Gastroesophageal sphincter (tissue), 4 donors: ENCODE measurements at regions not wholly inside any gene's neighbourhood (a gene's known extent, or its start where the extent isn't known, plus 50 kb on each side); places are given as distances from the start of the nearest gene placed in this dataset.

Experiments used
- ATAC-seq: fragments of 150-250 bp; one replicate; pipeline ENCODE4 v1.9.1; 2016; ENCODE audit warnings: mild to moderate bottlenecking, moderate library complexity
- H3K27ac ChIP-seq, 4 donors: fragments of 200-600 bp; sonication (generic) in 3 of 4; 1 replicate in 3 of 4; 2 replicates in 1 of 4; pipeline ENCODE4 v1.5.1; 2016 to 2019
- H3K27me3 ChIP-seq: fragments of 200-600 bp; sonication (generic); one replicate; pipeline ENCODE4 v1.5.1; 2019
- H3K36me3 ChIP-seq, 2 donors: fragments of 200-600 bp; sonication (generic); one replicate each; pipeline ENCODE4 v1.5.1; 2019; ENCODE audit warnings: control low read depth in 1 of 2
- H3K4me1 ChIP-seq, 3 donors: fragments of 200-600 bp; sonication (generic); 1 replicate in 2 of 3; 2 replicates in 1 of 3; pipeline ENCODE4 v1.5.1; 2016 to 2019; ENCODE audit warnings: control low read depth in 2 of 3
- H3K4me3 ChIP-seq, 2 donors: fragments of 200-600 bp; sonication (generic); one replicate each; pipeline ENCODE4 v1.5.1; 2019; ENCODE audit warnings: mild to moderate bottlenecking in 1 of 2, moderate library complexity in 1 of 2
- H3K9me3 ChIP-seq, 3 donors: fragments of 200-600 bp; sonication (generic); one replicate each; pipeline ENCODE4 v1.5.1; 2017 to 2019; ENCODE audit warnings: control low read depth in 2 of 3
- CTCF ChIP-seq, 4 experiments: fragments of 200-600 bp in 2 of 4; fragments of 450-650 bp in 2 of 4; sonication (generic) in 1 of 4; IDR thresholded peaks; one replicate each; pipeline ENCODE4 v1.5.1; 2017 to 2019; ENCODE audit warnings: antibody characterized with exemption in 4 of 4, mild to moderate bottlenecking in 2 of 4, moderate library complexity in 2 of 4
- EP300 ChIP-seq: sonication (generic); formaldehyde crosslinking; IDR thresholded peaks from one replicate; pipeline ENCODE4 v1.6.1; 2017; ENCODE audit warnings: antibody characterized with exemption, mild to moderate bottlenecking
- POLR2A ChIP-seq, 2 donors: fragments of 450-650 bp; IDR thresholded peaks; one replicate each; pipeline ENCODE4 v1.6.1; 2017; ENCODE audit warnings: antibody characterized with exemption in 2 of 2, mild to moderate bottlenecking in 2 of 2, moderate library complexity in 1 of 2
- POLR2AphosphoS5 ChIP-seq: sonication (generic); formaldehyde crosslinking; IDR thresholded peaks from one replicate; pipeline ENCODE4 v1.6.1; 2017; ENCODE audit warnings: antibody characterized with exemption
- whole genome bisulfite sequencing, 2 donors: methylation state at CpG; one replicate each; pipeline ENCODE4 v1.1.5; 2018; ENCODE audit warnings: low coverage in 1 of 2; 5-methylcytosine and 5-hydroxymethylcytosine counted together

- Histone ChIP-seq H3K27ac (no peak overlapping the region), H3K4me1 (peaks cover 0 to 24% (median 15%) of the 10 kb centered on the region in 3 donors), H3K36me3 (no peaks in the 10 kb centered on the region), H3K9me3 (no peaks in the 10 kb centered on the region), H3K4me3 (no peak overlapping the region), H3K27me3 (no peaks in the 10 kb centered on the region)
- WGBS, 2 donors: 81 to 86% methylated on average over 1 to 5 of the region's 12 CpGs
- ATAC-seq: no peak
- TF ChIP-seq POLR2A (IDR thresholded peaks at IDR 0.05) (no peak), CTCF (IDR thresholded peaks at IDR 0.05) (no peak), EP300 (no peak), POLR2AphosphoS5 (no peak)
These were observed 160.4 kb downstream of the UACA start for GRCh38 chr15:70602834-70603560.

GRCh38 chr15:70602281-70602680 is 161.1 kb downstream of the UACA start:
- Histone ChIP-seq H3K27me3 (no peaks in the 10 kb centered on the region), H3K9me3 (no peaks in the 10 kb centered on the region), H3K4me3 (no peak overlapping the region), H3K27ac (no peak overlapping the region), H3K36me3 (no peaks in the 10 kb centered on the region), H3K4me1 (peaks cover 0 to 24% (median 15%) of the 10 kb centered on the region in 3 donors)
- 100% methylated on average over 3 of the region's 4 CpGs for WGBS, 2 donors
- ATAC-seq: no peak
- TF ChIP-seq POLR2A (IDR thresholded peaks at IDR 0.05): no peak

GRCh38 chr15:70597945-70598344 is 165.4 kb downstream of the UACA start:
- no peaks in the 10 kb centered on the region for H3K4me1 ChIP-seq
- H3K27me3 ChIP-seq: no peaks in the 10 kb centered on the region
- no peak for TF ChIP-seq POLR2AphosphoS5
- no peak for TF ChIP-seq POLR2A (IDR thresholded peaks at IDR 0.05)
- no peak for TF ChIP-seq EP300
- TF ChIP-seq CTCF (IDR thresholded peaks at IDR 0.05): no peak
- 100% methylated on average over 2 to 3 of the region's 3 CpGs for WGBS, 2 donors
- ATAC-seq: no peak
- H3K4me3 ChIP-seq: no peak overlapping the region
- no peak overlapping the region for H3K27ac ChIP-seq
- no peaks in the 10 kb centered on the region for H3K36me3 ChIP-seq
- H3K9me3 ChIP-seq: peaks cover 0 to 10% (median 0%) of the 10 kb centered on the region in 3 donors

GRCh38 chr15:70597056-70597603 is 166.2 kb downstream of the UACA start:
- WGBS, 2 donors: 63 to 73% methylated on average over 2 to 3 of the region's 5 CpGs
- Histone ChIP-seq H3K4me3 (no peak overlapping the region), H3K27me3 (no peaks in the 10 kb centered on the region), H3K36me3 (no peaks in the 10 kb centered on the region), H3K4me1 (no peaks in the 10 kb centered on the region), H3K27ac (no peak overlapping the region), H3K9me3 (peaks cover 0 to 10% (median 0%) of the 10 kb centered on the region in 3 donors)
- no peak for ATAC-seq
- TF ChIP-seq POLR2AphosphoS5 (no peak), POLR2A (IDR thresholded peaks at IDR 0.05) (no peak), EP300 (no peak), CTCF (IDR thresholded peaks at IDR 0.05) (no peak)

- TF ChIP-seq CTCF (IDR thresholded peaks at IDR 0.05) (no peak), POLR2AphosphoS5 (no peak), POLR2A (IDR thresholded peaks at IDR 0.05) (no peak), EP300 (no peak)
- no peak overlapping the region for H3K27ac ChIP-seq
- peaks cover 0 to 10% (median 0%) of the 10 kb centered on the region in 3 donors for H3K9me3 ChIP-seq
- H3K4me3 ChIP-seq: no peak overlapping the region
- 94% methylated on average over 2 of the region's 2 CpGs for WGBS, 2 donors
- no peaks in the 10 kb centered on the region for H3K36me3 ChIP-seq
- no peaks in the 10 kb centered on the region for H3K4me1 ChIP-seq
- no peak for ATAC-seq
- H3K27me3 ChIP-seq: no peaks in the 10 kb centered on the region
These were observed 166.9 kb downstream of the UACA start for GRCh38 chr15:70596354-70597055.
